Midbrain (tissue), 1 donor: ENCODE measurements at regions not wholly inside any gene's neighbourhood (a gene's known extent, or its start where the extent isn't known, plus 50 kb on each side); places are given as distances from the start of the nearest gene placed in this dataset.

Experiments
- DNase-seq: peaks from one replicate; lab custom pipeline; 2025; lab: John Stamatoyannopoulos, UW

DNA sequence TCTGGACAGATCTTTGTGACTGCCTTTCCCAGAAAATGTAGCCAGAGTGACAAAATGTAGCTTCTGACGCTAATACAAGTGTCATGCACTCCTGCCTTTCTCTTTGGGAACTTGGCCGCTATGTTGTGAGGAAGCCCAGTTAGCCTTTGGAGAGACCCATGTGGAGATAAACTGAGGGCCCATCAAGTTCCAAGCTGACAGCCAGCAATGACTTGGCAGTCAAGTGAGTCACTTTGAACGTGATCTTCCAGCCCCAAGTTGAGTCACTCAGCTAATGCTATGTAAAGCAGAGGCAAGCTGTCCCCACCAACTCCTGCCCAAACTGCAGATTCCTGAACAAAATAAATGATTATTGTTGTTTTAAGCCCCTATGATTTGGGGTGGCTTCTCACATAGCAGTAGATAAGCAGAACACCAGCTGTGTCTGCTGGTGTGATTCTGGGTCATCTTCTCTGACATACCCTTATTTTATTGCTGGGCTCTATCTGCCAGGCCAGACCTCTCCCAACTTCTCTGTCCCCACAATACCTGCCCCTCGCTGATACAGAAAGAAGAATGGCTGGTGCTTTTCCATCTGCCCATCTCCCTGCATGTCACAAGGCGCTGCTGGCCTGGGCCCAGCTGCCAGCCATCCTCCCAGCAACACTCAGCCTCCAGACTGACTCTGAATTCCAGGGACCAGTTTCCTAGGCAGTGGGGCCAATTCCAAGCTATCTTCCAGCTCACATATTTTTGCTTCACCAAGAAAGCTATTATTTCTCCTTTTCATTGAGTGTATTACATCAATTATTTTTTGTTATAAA is 274.8 kb downstream of the LRFN2 start:
- no peak for DNase-seq

DNA sequence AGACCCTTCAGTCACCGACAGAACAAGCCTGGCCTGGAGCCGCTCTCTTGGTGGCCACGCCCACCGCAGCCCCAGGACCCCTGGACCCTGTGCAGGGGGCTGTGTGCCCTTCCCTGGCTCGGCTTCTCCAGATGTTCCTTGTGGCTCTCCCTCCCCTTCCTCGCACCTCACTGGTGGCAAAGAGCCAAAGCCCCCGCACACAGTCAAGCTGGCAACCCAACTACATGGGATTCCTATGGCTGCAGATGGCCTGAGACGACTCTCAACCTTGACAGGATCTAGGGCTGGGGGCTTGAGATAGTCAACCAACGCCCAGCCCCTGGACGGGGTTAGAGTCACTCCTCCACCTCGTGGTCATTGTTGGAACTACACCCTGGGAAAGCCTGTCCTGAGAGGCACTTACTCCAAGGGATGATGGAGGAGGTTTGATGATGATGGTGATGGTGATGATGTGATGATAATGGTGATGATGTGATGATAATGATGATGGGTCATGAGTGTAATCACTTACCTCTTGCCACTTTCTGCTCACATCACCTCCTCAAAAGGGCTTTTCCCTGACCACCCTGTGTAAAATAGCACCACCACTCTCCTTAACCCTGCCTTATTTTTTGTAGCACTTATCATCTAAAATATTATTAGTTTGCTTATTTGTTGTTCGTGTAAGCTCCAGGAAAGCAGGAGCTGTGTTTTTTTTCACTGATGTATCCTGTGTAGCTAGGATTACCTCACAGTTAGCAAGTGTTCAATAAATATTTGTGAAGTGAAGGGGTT is 278.4 kb downstream of the LRFN2 start:
- peak; percentile 53 for DNase-seq

GRCh38 chr6:40307712-40308111 is 279.5 kb downstream of the LRFN2 start:
- DNase-seq: no peak

DNA sequence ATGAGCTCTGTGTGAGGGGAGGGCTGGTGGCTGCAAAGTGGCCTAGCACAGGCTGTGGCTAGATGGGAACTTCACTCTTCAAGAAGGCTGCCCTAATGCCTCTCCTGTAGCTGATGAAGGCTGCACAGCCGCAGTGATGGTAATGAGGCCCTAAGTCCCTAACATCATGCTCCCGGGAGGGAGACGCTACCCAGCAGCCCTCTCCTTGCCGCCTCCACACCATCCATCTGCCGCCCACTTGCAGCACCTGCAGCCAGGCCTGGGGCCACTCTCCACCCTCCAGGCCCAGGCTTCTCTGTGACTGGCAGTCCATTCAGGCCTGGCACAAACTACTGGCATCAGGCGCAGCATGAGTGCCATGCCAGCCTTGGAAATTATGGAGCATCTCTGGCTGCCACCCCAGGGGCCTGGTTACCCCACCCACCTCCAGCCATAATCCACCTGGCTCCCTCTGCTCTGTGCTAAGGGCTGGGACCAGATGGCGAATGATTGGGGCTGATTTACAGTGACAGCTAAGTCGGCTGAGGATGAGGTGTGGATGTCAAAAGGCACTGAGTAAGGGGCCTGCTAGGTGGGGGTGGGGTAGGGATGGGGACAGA is 284.2 kb downstream of the LRFN2 start:
- no peak for DNase-seq

DNA sequence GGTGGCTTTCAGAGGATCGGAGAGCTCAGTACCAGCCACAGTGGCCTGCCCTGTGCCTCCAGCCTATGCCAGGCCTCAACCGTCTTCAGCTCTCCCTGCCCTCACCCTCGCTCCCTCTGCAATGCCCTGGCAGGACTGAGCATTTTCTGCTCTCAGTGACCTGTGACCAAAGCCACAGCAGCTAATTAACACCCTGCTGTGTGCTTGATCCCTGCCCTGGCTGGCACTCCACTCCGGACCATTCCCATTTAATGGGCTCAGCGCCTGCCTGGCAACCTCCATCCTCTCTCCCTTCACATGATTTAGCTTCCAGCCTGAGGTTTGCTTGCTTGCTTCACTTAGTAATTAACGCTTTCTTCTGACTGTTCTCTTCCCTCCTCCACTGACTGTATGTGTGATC is 287.5 kb downstream of the LRFN2 start:
- DNase-seq: peak; percentile 30

DNA sequence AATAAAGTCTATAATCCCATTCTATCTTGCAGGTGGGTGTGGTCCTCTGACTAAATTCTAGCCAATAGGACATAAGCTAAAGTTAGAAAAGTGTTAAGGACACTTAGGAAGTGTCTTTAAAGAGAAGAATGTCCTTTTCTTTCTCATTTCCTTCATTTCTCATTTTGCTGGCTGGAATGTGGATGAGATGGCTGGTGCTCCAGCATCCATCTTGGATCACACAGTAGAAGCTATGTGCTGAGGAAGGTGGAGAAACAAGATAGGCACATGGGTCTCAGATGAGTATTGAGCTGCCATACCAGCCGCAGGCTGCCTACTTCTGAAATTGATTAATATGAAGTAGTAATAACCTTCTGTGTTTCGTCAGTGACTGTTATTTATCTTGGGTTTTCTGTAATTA is 289.0 kb downstream of the LRFN2 start:
- DNase-seq: no peak

DNA sequence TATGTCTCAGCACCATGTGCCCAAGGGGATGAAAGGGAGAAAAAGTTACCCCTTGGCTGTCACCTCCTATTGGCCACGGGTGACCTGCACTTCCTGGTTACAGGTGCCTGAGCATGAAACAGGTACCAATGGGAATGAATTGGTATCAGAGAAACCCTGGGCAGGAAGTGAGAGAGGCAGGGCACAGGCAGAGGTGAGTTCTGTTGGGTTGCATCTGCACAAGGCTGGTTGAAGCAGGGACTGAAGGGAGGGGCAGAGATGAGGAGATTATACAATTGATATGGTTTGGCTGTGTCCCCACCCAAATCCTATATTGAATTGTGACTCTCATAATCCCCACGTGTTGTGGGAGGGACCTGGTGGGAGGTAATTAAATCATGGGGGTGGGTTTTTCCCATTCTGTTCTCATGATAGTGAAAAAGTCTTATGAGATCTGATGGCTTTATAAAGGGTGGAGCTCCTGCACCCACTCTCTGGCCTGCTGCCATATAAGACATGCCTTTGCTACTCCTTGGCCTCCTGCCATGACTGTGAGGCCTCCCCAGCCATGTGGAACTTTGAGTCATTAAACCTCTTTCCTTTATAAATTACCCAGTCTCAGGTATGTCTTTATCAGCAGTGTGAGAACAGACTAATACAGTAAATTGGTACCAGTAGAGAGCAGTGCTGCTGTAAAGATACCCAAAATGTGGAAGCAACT is 291.8 kb downstream of the LRFN2 start:
- DNase-seq: no peak

GRCh38 chr6:40293460-40294185 is 293.5 kb downstream of the LRFN2 start:
- DNase-seq: no peak

DNA sequence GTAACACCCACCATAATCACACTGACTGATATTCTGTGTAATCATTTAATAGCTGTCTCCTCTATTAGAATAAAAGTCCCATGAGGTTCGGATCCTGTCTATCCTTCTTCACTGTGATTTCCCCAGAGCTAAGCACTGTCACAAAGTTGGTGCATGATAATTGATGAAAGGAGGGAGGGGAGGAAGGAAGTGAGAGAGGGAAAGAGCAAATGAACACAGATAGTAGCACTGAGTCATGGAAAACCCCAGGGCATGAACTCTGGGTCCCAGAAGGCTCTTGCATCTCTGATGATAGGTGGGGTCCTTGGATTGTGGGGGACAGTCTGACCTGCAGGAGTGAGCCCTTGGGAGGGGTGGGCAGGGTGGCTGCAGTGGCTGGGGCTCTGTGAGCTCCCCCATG is 294.1 kb downstream of the LRFN2 start:
- DNase-seq: no peak

- no peak for DNase-seq
These were observed 296.3 kb downstream of the LRFN2 start for GRCh38 chr6:40290816-40291215.

GRCh38 chr6:40288919-40289318 is 298.2 kb downstream of the LRFN2 start:
- no peak for DNase-seq

GRCh38 chr6:40287296-40287850 is 299.8 kb downstream of the LRFN2 start:
- no peak for DNase-seq

DNA sequence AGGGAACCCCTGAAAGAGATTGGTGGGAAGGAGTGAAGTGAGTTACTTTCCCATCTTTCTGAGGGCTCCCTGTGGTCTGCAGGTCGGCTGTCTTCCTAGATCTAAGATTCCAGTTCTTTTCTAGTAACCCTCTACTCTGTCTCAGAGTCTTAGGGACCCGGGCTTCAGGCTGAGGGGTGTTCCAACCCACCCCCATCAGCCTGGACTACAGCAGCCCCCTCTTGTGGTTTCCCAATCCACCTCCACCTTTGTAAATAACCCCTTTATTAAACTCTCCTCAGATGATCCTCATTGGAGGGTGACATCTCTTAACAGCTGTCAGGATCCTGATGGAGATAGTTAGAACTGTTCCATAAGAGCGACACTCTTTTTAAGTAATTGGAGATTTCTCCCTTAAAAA is 300.4 kb downstream of the LRFN2 start:
- DNase-seq: no peak

GRCh38 chr6:40285996-40286395 is 301.2 kb downstream of the LRFN2 start:
- DNase-seq: no peak

DNA sequence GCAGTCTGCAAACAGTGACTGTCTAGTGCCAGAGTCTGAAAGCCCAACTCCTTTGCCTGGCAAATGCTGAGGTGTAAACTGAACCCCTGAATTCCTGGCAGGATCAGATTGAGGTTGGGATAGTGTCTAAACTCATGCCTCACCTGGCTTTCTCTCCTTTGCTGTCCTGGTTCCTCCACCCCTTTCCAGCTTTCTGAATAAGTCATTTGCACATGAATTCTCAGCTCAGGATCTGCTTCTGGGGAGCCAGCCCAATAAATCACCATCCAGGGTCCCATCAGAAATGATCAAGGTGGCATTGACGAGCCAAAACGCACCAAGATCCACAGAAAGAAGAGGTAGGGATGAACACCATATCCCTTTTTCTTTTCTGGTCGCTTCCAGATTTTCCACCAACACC is 301.6 kb downstream of the LRFN2 start:
- no peak for DNase-seq

GRCh38 chr6:40282986-40283385 is 304.2 kb downstream of the LRFN2 start:
- DNase-seq: no peak

- no peak for DNase-seq
These were observed 305.8 kb downstream of the LRFN2 start for GRCh38 chr6:40281402-40281801.

GRCh38 chr6:40280231-40280630 is 306.9 kb downstream of the LRFN2 start:
- no peak for DNase-seq

GRCh38 chr6:40276141-40276540 is 311.0 kb downstream of the LRFN2 start:
- no peak for DNase-seq

- DNase-seq: no peak
These were observed 313.1 kb downstream of the LRFN2 start for GRCh38 chr6:40274058-40274457.

- DNase-seq: no peak
These were observed 318.6 kb downstream of the LRFN2 start for GRCh38 chr6:40268614-40269013.
